NCI-H1048 (cell line): ENCODE measurements at regions not wholly inside any gene's neighbourhood (a gene's known extent, or its start where the extent isn't known, plus 50 kb on each side); places are given as distances from the start of the nearest gene placed in this dataset.

ENCODE experiments used
- DNase-seq: peaks from one replicate; lab custom pipeline; 2025; lab: John Stamatoyannopoulos, UW

- DNase-seq: no peak
Observed at GRCh38 chr6:160899671-160900430, 91.7 kb upstream of the MAP3K4 start.

GRCh38 chr6:160911949-160912348, 79.6 kb upstream of the MAP3K4 start:
- no peak for DNase-seq

- DNase-seq: no peak
Observed at GRCh38 chr6:160912411-160912810, 79.2 kb upstream of the MAP3K4 start.

- DNase-seq: no peak
Observed at GRCh38 chr6:160917572-160917971, 74.0 kb upstream of the MAP3K4 start.

- DNase-seq: no peak
Observed at GRCh38 chr6:160919723-160920440, 71.7 kb upstream of the MAP3K4 start.

GRCh38 chr6:160921095-160921494, 70.5 kb upstream of the MAP3K4 start:
- no peak for DNase-seq

- DNase-seq: no peak
Observed at GRCh38 chr6:160926281-160927276, 65.0 kb upstream of the MAP3K4 start.

- DNase-seq: no peak
Observed at GRCh38 chr6:160927416-160927815, 64.2 kb upstream of the MAP3K4 start.

GRCh38 chr6:160929361-160929760, 62.2 kb upstream of the MAP3K4 start:
- DNase-seq: no peak

GRCh38 chr6:160929831-160930230, 61.7 kb upstream of the MAP3K4 start:
- DNase-seq: no peak

GRCh38 chr6:160930547-160931377, 60.8 kb upstream of the MAP3K4 start:
- peak; percentile 2 for DNase-seq

GRCh38 chr6:160931378-160932310, 59.9 kb upstream of the MAP3K4 start:
- no peak for DNase-seq

- DNase-seq: no peak
Observed at GRCh38 chr6:160933256-160933655, 58.3 kb upstream of the MAP3K4 start.

- no peak for DNase-seq
Observed at GRCh38 chr6:160934157-160934556, 57.4 kb upstream of the MAP3K4 start.

- no peak for DNase-seq
Observed at GRCh38 chr6:160940197-160940596, 51.4 kb upstream of the MAP3K4 start.
